Subcutaneous abdominal adipose tissue (tissue), 5 donors: ENCODE measurements at regions not wholly inside any gene's neighbourhood (a gene's known extent, or its start where the extent isn't known, plus 50 kb on each side); places are given as distances from the start of the nearest gene placed in this dataset.

Experiments
- H3K27ac ChIP-seq: one replicate; pipeline ENCODE4 v1.7.0; 2013; ENCODE audit warnings: low read depth, mild to moderate bottlenecking, inconsistent platforms, low read length, moderate library complexity
- H3K27me3 ChIP-seq, 5 donors: one replicate each; pipeline ENCODE4 v1.7.0; 2013; ENCODE audit warnings: low read length in 5 of 5, inconsistent platforms in 1 of 5; ENCODE audit not compliant: control insufficient read depth in 5 of 5, insufficient read depth in 4 of 5
- H3K36me3 ChIP-seq, 5 donors: one replicate each; pipeline ENCODE4 v1.7.0; 2013; ENCODE audit warnings: low read length in 5 of 5; ENCODE audit not compliant: control insufficient read depth in 5 of 5, insufficient read depth in 5 of 5
- H3K4me1 ChIP-seq, 5 donors: one replicate each; pipeline ENCODE4 v1.7.0; 2013; ENCODE audit warnings: low read length in 5 of 5, mild to moderate bottlenecking in 3 of 5, moderate library complexity in 1 of 5; ENCODE audit not compliant: control insufficient read depth in 5 of 5, insufficient read depth in 5 of 5
- H3K4me3 ChIP-seq, 5 donors: one replicate each; pipeline ENCODE4 v1.7.0; 2013; ENCODE audit warnings: low read length in 5 of 5, low read depth in 1 of 5
- H3K9ac ChIP-seq, 5 donors: one replicate each; pipeline ENCODE4 v1.7.0; 2013; ENCODE audit warnings: low read length in 5 of 5, mild to moderate bottlenecking in 4 of 5, moderate library complexity in 3 of 5
- H3K9me3 ChIP-seq, 5 donors: one replicate each; pipeline ENCODE4 v1.7.0; 2013; ENCODE audit warnings: low read length in 5 of 5; ENCODE audit not compliant: control insufficient read depth in 5 of 5
- donor health status: healthy.
- donor health status: healthy.
- donor health status: healthy.
- donor health status: healthy.
- donor health status: healthy.

- Histone ChIP-seq H3K9me3 (peaks cover 0 to 3% (median 0%) of the 10 kb centered on the region in 5 donors), H3K4me3 (no peak overlapping the region), H3K4me1 (no peaks in the 10 kb centered on the region), H3K36me3 (no peaks in the 10 kb centered on the region), H3K9ac (no peak overlapping the region), H3K27ac (no peak overlapping the region), H3K27me3 (no peaks in the 10 kb centered on the region)
Observed at GRCh38 chr4:96150466-96150865, 310.6 kb downstream of the PDHA2 start.

GRCh38 chr4:96152824-96153223 lies 312.9 kb downstream of the PDHA2 start:
- no peaks in the 10 kb centered on the region for H3K4me1 ChIP-seq
- no peaks in the 10 kb centered on the region for H3K9me3 ChIP-seq
- no peak overlapping the region for H3K27ac ChIP-seq
- H3K9ac ChIP-seq, result no peak overlapping the region
- H3K27me3 ChIP-seq, result no peaks in the 10 kb centered on the region
- no peaks in the 10 kb centered on the region for H3K36me3 ChIP-seq
- no peak overlapping the region for H3K4me3 ChIP-seq

- H3K9ac ChIP-seq, result no peak overlapping the region
- H3K36me3 ChIP-seq, result no peaks in the 10 kb centered on the region
- no peak overlapping the region for H3K4me3 ChIP-seq
- H3K27ac ChIP-seq, result no peak overlapping the region
- H3K4me1 ChIP-seq, result no peaks in the 10 kb centered on the region
- H3K27me3 ChIP-seq, result no peaks in the 10 kb centered on the region
- no peaks in the 10 kb centered on the region for H3K9me3 ChIP-seq
Observed at GRCh38 chr4:96154676-96155075, 314.8 kb downstream of the PDHA2 start.

- H3K36me3 ChIP-seq, result no peaks in the 10 kb centered on the region
- H3K27me3 ChIP-seq, result no peaks in the 10 kb centered on the region
- no peaks in the 10 kb centered on the region for H3K4me1 ChIP-seq
- H3K27ac ChIP-seq, result no peak overlapping the region
- H3K9ac ChIP-seq, result no peak overlapping the region
- no peak overlapping the region for H3K4me3 ChIP-seq
- no peaks in the 10 kb centered on the region for H3K9me3 ChIP-seq
Observed at GRCh38 chr4:96162636-96163035, 322.7 kb downstream of the PDHA2 start.

- H3K27ac ChIP-seq, result no peak overlapping the region
- H3K36me3 ChIP-seq, result no peaks in the 10 kb centered on the region
- no peak overlapping the region for H3K9ac ChIP-seq
- H3K4me3 ChIP-seq, result no peak overlapping the region
- H3K4me1 ChIP-seq, result no peaks in the 10 kb centered on the region
- H3K9me3 ChIP-seq, result no peaks in the 10 kb centered on the region
- no peaks in the 10 kb centered on the region for H3K27me3 ChIP-seq
Observed at GRCh38 chr4:96164814-96165351, 325.0 kb downstream of the PDHA2 start.

GRCh38 chr4:96166806-96167205 lies 326.9 kb downstream of the PDHA2 start:
- H3K27me3 ChIP-seq, result no peaks in the 10 kb centered on the region
- H3K27ac ChIP-seq, result no peak overlapping the region
- H3K36me3 ChIP-seq, result no peaks in the 10 kb centered on the region
- peaks cover 0 to 6% (median 0%) of the 10 kb centered on the region in 5 donors for H3K9me3 ChIP-seq
- no peak overlapping the region for H3K9ac ChIP-seq
- no peak overlapping the region for H3K4me3 ChIP-seq
- H3K4me1 ChIP-seq, result no peaks in the 10 kb centered on the region

- H3K9me3 ChIP-seq, result peaks cover 0 to 6% (median 0%) of the 10 kb centered on the region in 5 donors
- H3K27me3 ChIP-seq, result no peaks in the 10 kb centered on the region
- H3K4me3 ChIP-seq, result no peak overlapping the region
- H3K4me1 ChIP-seq, result no peaks in the 10 kb centered on the region
- H3K9ac ChIP-seq, result no peak overlapping the region
- no peak overlapping the region for H3K27ac ChIP-seq
- H3K36me3 ChIP-seq, result no peaks in the 10 kb centered on the region
Observed at GRCh38 chr4:96170198-96170597, 330.3 kb downstream of the PDHA2 start.

- H3K36me3 ChIP-seq, result no peaks in the 10 kb centered on the region
- H3K4me3 ChIP-seq, result no peak overlapping the region
- H3K9ac ChIP-seq, result no peak overlapping the region
- H3K27me3 ChIP-seq, result no peaks in the 10 kb centered on the region
- H3K9me3 ChIP-seq, result peaks cover 0 to 6% (median 0%) of the 10 kb centered on the region in 5 donors
- no peaks in the 10 kb centered on the region for H3K4me1 ChIP-seq
- H3K27ac ChIP-seq, result no peak overlapping the region
Observed at GRCh38 chr4:96173756-96174155, 333.9 kb downstream of the PDHA2 start.

GRCh38 chr4:96175871-96176270 lies 336.0 kb downstream of the PDHA2 start:
- Histone ChIP-seq H3K27me3 (no peaks in the 10 kb centered on the region), H3K27ac (no peak overlapping the region), H3K4me1 (no peaks in the 10 kb centered on the region), H3K9me3 (no peaks in the 10 kb centered on the region), H3K4me3 (no peak overlapping the region), H3K36me3 (no peaks in the 10 kb centered on the region), H3K9ac (no peak overlapping the region)

- Histone ChIP-seq H3K4me3 (no peak overlapping the region), H3K36me3 (no peaks in the 10 kb centered on the region), H3K9me3 (no peaks in the 10 kb centered on the region), H3K27ac (no peak overlapping the region), H3K9ac (no peak overlapping the region), H3K27me3 (no peaks in the 10 kb centered on the region), H3K4me1 (no peaks in the 10 kb centered on the region)
Observed at GRCh38 chr4:96183611-96184010, 343.7 kb downstream of the PDHA2 start.

GRCh38 chr4:96186593-96186992 lies 346.7 kb downstream of the PDHA2 start:
- Histone ChIP-seq H3K27ac (no peak overlapping the region), H3K27me3 (no peaks in the 10 kb centered on the region), H3K9ac (no peak overlapping the region), H3K36me3 (no peaks in the 10 kb centered on the region), H3K4me1 (no peaks in the 10 kb centered on the region), H3K9me3 (no peaks in the 10 kb centered on the region), H3K4me3 (no peak overlapping the region)
